ENCODE measurements at regions not wholly inside any gene's neighbourhood (a gene's known extent, or its start where the extent isn't known, plus 50 kb on each side); places are given as distances from the start of the nearest gene placed in this dataset.

GRCh38 chr5:34501840-34502239, 154.3 kb upstream of the RAI14 start:
- no peaks in the 10 kb centered on the region for H3K36me3 ChIP-seq
- H3K4me1 ChIP-seq, result peaks cover 0 to 42% (median 13%) of the 10 kb centered on the region in 4 donors
- intact Hi-C loops (cut with DNase I), result no loop called here
- H3K9me3 ChIP-seq, result no peaks in the 10 kb centered on the region
- H3K4me3 ChIP-seq, result peak overlapping the region in 1 of 3 donors; percentile 32
- DNase-seq (peak in 1 of 3 donors; percentile 50), ATAC-seq (peak in 1 of 4 donors; percentile 61)
- no peak for TF ChIP-seq CTCF (IDR thresholded peaks at IDR 0.05)
- no peak for TF ChIP-seq POLR2A (IDR thresholded peaks at IDR 0.05)
- no peaks in the 10 kb centered on the region for H3K27me3 ChIP-seq
- WGBS (ENCODE audit: insufficient coverage, low coverage, low lambda C conversion rate, missing lambda C conversion rate), result 97% methylated on average over 3 of the region's 3 CpGs
- H3K27ac ChIP-seq, result peak overlapping the region in 1 of 3 donors; percentile 56

GRCh38 chr5:34502581-34502980, 153.5 kb upstream of the RAI14 start:
- WGBS (ENCODE audit: insufficient coverage, low coverage, low lambda C conversion rate, missing lambda C conversion rate), result no CpG with 5 or more reads among the region's 7 CpGs
- no peaks in the 10 kb centered on the region for H3K36me3 ChIP-seq
- DNase-seq, result no peak
- ATAC-seq, result no peak
- peak overlapping the region in 1 of 3 donors; percentile 32 for H3K4me3 ChIP-seq
- H3K27ac ChIP-seq, result peak overlapping the region in 1 of 3 donors; percentile 56
- intact Hi-C loops (cut with DNase I), result no loop called here
- TF ChIP-seq CTCF (IDR thresholded peaks at IDR 0.05) (no peak), POLR2A (IDR thresholded peaks at IDR 0.05) (no peak)
- no peaks in the 10 kb centered on the region for H3K9me3 ChIP-seq
- no peaks in the 10 kb centered on the region for H3K27me3 ChIP-seq
- H3K4me1 ChIP-seq, result peaks cover 0 to 42% (median 13%) of the 10 kb centered on the region in 4 donors

- peak; percentile 8 to 51 (median 42) for ATAC-seq
- intact Hi-C loops (cut with DNase I), result no loop called here
- Histone ChIP-seq H3K27ac (peak overlapping the region in 2 of 3 donors; percentile 19 to 56), H3K4me1 (peaks cover 0 to 34% (median 13%) of the 10 kb centered on the region in 4 donors), H3K36me3 (no peaks in the 10 kb centered on the region), H3K4me3 (peak overlapping the region in 1 of 3 donors; percentile 32), H3K27me3 (no peaks in the 10 kb centered on the region), H3K9me3 (no peaks in the 10 kb centered on the region)
- DNase-seq, result no peak
- TF ChIP-seq POLR2A (IDR thresholded peaks at IDR 0.05) (no peak), CTCF (IDR thresholded peaks at IDR 0.05) (no peak)
- WGBS (ENCODE audit: insufficient coverage, low coverage, low lambda C conversion rate, missing lambda C conversion rate), result 31% methylated on average over 7 of the region's 7 CpGs
Measured at GRCh38 chr5:34503379-34504253, 152.5 kb upstream of the RAI14 start.

- no peaks in the 10 kb centered on the region for H3K9me3 ChIP-seq
- H3K27ac ChIP-seq, result no peak overlapping the region
- DNase-seq (no peak), ATAC-seq (no peak)
- intact Hi-C loops (cut with DNase I), result no loop called here
- no peaks in the 10 kb centered on the region for H3K36me3 ChIP-seq
- H3K4me1 ChIP-seq, result peaks cover 0 to 31% (median 10%) of the 10 kb centered on the region in 4 donors
- H3K4me3 ChIP-seq, result no peak overlapping the region
- TF ChIP-seq POLR2A (IDR thresholded peaks at IDR 0.05), result no peak
- TF ChIP-seq CTCF (IDR thresholded peaks at IDR 0.05), result no peak
- no peaks in the 10 kb centered on the region for H3K27me3 ChIP-seq
Measured at GRCh38 chr5:34504967-34505366, 151.2 kb upstream of the RAI14 start.

Data from right lobe of liver (tissue), 6 donors.